ENCODE measurements at regions not wholly inside any gene's neighbourhood (a gene's known extent, or its start where the extent isn't known, plus 50 kb on each side); places are given as distances from the start of the nearest gene placed in this dataset.

- TF ChIP-seq CTCF (IDR thresholded peaks at IDR 0.05), result no peak
- TF ChIP-seq EP300 (IDR thresholded peaks at IDR 0.05), result no peak
- TF ChIP-seq POLR2AphosphoS5 (IDR thresholded peaks at IDR 0.05), result no peak
Measured at GRCh38 chr7:33852838-33853237, 52.5 kb upstream of the BMPER start.

Data from upper lobe of left lung (tissue), 4 donors.